Liver (tissue), 8 donors: ENCODE measurements at regions not wholly inside any gene's neighbourhood (a gene's known extent, or its start where the extent isn't known, plus 50 kb on each side); places are given as distances from the start of the nearest gene placed in this dataset.

ENCODE experiments used
- DNase-seq: peaks from one replicate; pipeline ENCODE4 v3.0.0-alpha.2; 2017; ENCODE audit warnings: low spot score
- H3K27ac ChIP-seq, 2 donors: one replicate each; pipeline ENCODE4 v1.7.0; 2013; ENCODE audit warnings: inconsistent platforms in 2 of 2, low read length in 2 of 2, control low read depth in 1 of 2, low read depth in 1 of 2, mild to moderate bottlenecking in 1 of 2
- H3K27me3 ChIP-seq, 4 donors: one replicate each; pipeline versions ENCODE4 v1.6.1 to v1.7.0; 2013; ENCODE audit warnings: low read length in 3 of 4, inconsistent platforms in 1 of 4, mild to moderate bottlenecking in 1 of 4, moderate library complexity in 1 of 4; ENCODE audit not compliant: control insufficient read depth in 4 of 4, insufficient read depth in 4 of 4
- H3K36me3 ChIP-seq, 4 donors: one replicate each; pipeline versions ENCODE4 v1.6.1 to v1.7.0; 2013; ENCODE audit warnings: low read length in 3 of 4, mild to moderate bottlenecking in 3 of 4, low read depth in 1 of 4, moderate library complexity in 1 of 4; ENCODE audit not compliant: control insufficient read depth in 4 of 4, insufficient read depth in 3 of 4
- H3K4me1 ChIP-seq, 4 donors: one replicate each; pipeline versions ENCODE4 v1.6.1 to v1.7.0; 2013; ENCODE audit warnings: low read length in 3 of 4, mild to moderate bottlenecking in 3 of 4, moderate library complexity in 1 of 4; ENCODE audit not compliant: control insufficient read depth in 4 of 4, insufficient read depth in 4 of 4
- H3K4me3 ChIP-seq, 3 donors: one replicate each; pipeline versions ENCODE4 v1.6.1 to v1.7.0; 2013; ENCODE audit warnings: low read length in 3 of 3, control low read depth in 1 of 3, low read depth in 1 of 3, mild to moderate bottlenecking in 1 of 3
- H3K9ac ChIP-seq, 2 donors: one replicate each; pipeline ENCODE4 v1.7.0; 2013; ENCODE audit warnings: low read length in 2 of 2, mild to moderate bottlenecking in 2 of 2, moderate library complexity in 2 of 2, control low read depth in 1 of 2, low read depth in 1 of 2
- H3K9me3 ChIP-seq, 4 donors: one replicate each; pipeline versions ENCODE4 v1.6.1 to v1.7.0; 2013; ENCODE audit warnings: low read length in 3 of 4; ENCODE audit not compliant: control insufficient read depth in 4 of 4
- CTCF ChIP-seq: fragments of 150-350 bp; IDR thresholded peaks from 2 replicates; pipeline ENCODE4 v1.5.1; 2017; ENCODE audit warnings: improper control_type of control experiment, low read depth, low read length; ENCODE audit not compliant: missing input control
- EGR1 ChIP-seq, 2 donors: IDR thresholded peaks; 2 replicates each; pipeline ENCODE4 v1.6.1; 2016 to 2018; ENCODE audit warnings: antibody characterized with exemption in 2 of 2, low read depth in 2 of 2
- FOXA1 ChIP-seq: IDR thresholded peaks from 2 replicates; pipeline ENCODE4 v1.6.1; 2016; ENCODE audit warnings: antibody characterized with exemption
- FOXA2 ChIP-seq: IDR thresholded peaks from 2 replicates; pipeline ENCODE4 v1.6.1; 2016; ENCODE audit warnings: antibody characterized with exemption
- GABPA ChIP-seq, 2 donors: IDR thresholded peaks in 1 of 2; conservative IDR thresholded peaks in 1 of 2; 2 replicates each; pipeline ENCODE4 v1.6.1; 2016; ENCODE audit warnings: antibody characterized with exemption in 2 of 2, mild to moderate bottlenecking in 1 of 2, moderate library complexity in 1 of 2
- HNF4A ChIP-seq, 2 donors: conservative IDR thresholded peaks; 2 replicates each; pipeline ENCODE4 v1.6.1; 2016; ENCODE audit warnings: antibody characterized with exemption in 2 of 2, mild to moderate bottlenecking in 2 of 2
- HNF4G ChIP-seq: IDR thresholded peaks from 2 replicates; pipeline ENCODE4 v1.6.1; 2016; ENCODE audit warnings: antibody characterized with exemption
- JUND ChIP-seq, 2 donors: IDR thresholded peaks; 2 replicates each; pipeline ENCODE4 v1.6.1; 2016; ENCODE audit warnings: antibody characterized with exemption in 2 of 2
- NR2F2 ChIP-seq: IDR thresholded peaks from 2 replicates; pipeline ENCODE4 v1.6.1; 2016; ENCODE audit warnings: antibody characterized with exemption
- RAD21 ChIP-seq, 2 donors: IDR thresholded peaks; 2 replicates each; pipeline ENCODE4 v1.6.1; 2016; ENCODE audit warnings: antibody characterized with exemption in 2 of 2, mild to moderate bottlenecking in 2 of 2
- RXRA ChIP-seq, 2 donors: IDR thresholded peaks; 2 replicates each; pipeline ENCODE4 v1.6.1; 2017 to 2018; ENCODE audit warnings: antibody characterized with exemption in 2 of 2, mild to moderate bottlenecking in 1 of 2
- SP1 ChIP-seq: IDR thresholded peaks from 2 replicates; pipeline ENCODE4 v1.6.1; 2018; ENCODE audit warnings: antibody characterized with exemption, mild to moderate bottlenecking
- TAF1 ChIP-seq: conservative IDR thresholded peaks from 2 replicates; pipeline ENCODE4 v1.6.1; 2016; ENCODE audit warnings: antibody characterized with exemption, mild to moderate bottlenecking
- YY1 ChIP-seq: IDR thresholded peaks from 2 replicates; pipeline ENCODE4 v1.6.1; 2016; ENCODE audit warnings: antibody characterized with exemption, mild to moderate bottlenecking
- WGBS: extraction: QIAGEN DNeasy Blood & Tissue Kit; methylation state at CpG from one replicate; pipeline ENCODE4 v1.1.7; 2013; 5-methylcytosine and 5-hydroxymethylcytosine counted together
- TF ChIP-seq, protein P1 (sequence below): IDR thresholded peaks from 2 replicates; pipeline ENCODE4 v1.6.1; 2016; ENCODE audit warnings: antibody characterized with exemption, mild to moderate bottlenecking
- TF ChIP-seq, protein P2 (sequence below): IDR thresholded peaks from 2 replicates; pipeline ENCODE4 v1.6.1; 2016; ENCODE audit warnings: antibody characterized with exemption
- TF ChIP-seq, protein P3 (sequence below): IDR thresholded peaks from 2 replicates; pipeline ENCODE4 v1.6.1; 2016; ENCODE audit warnings: antibody characterized with exemption
- donor health status: healthy.
- donor health status: healthy.
- donor health status: healthy.
- donor health status: healthy.
- donor health status: healthy.

GRCh38 chr13:50309882-50310594, 294.8 kb downstream of the KCNRG start:
- no peaks in the 10 kb centered on the region for H3K27me3 ChIP-seq
- no peaks in the 10 kb centered on the region for H3K9me3 ChIP-seq
- H3K9ac ChIP-seq = no peak overlapping the region
- H3K4me1 ChIP-seq = no peaks in the 10 kb centered on the region
- H3K27ac ChIP-seq = no peak overlapping the region
- no peaks in the 10 kb centered on the region for H3K36me3 ChIP-seq
- TF ChIP-seq EGR1 (IDR thresholded peaks at IDR 0.05; ENCODE audit: low read depth in 2 of 2) (no peak), HNF4A (conservative IDR thresholded peaks at IDR 0.05) (no peak), TAF1 (no peak), GABPA (IDR thresholded peaks at IDR 0.05 in 1 of 2, conservative IDR thresholded peaks at IDR 0.05 in 1 of 2) (no peak), SP1 (no peak), CTCF (no peak), HNF4G (no peak), RXRA (IDR thresholded peaks at IDR 0.05) (no peak), YY1 (no peak), RAD21 (IDR thresholded peaks at IDR 0.05) (no peak), NR2F2 (no peak), FOXA1 (no peak)
- TF ChIP-seq, protein P1, sequence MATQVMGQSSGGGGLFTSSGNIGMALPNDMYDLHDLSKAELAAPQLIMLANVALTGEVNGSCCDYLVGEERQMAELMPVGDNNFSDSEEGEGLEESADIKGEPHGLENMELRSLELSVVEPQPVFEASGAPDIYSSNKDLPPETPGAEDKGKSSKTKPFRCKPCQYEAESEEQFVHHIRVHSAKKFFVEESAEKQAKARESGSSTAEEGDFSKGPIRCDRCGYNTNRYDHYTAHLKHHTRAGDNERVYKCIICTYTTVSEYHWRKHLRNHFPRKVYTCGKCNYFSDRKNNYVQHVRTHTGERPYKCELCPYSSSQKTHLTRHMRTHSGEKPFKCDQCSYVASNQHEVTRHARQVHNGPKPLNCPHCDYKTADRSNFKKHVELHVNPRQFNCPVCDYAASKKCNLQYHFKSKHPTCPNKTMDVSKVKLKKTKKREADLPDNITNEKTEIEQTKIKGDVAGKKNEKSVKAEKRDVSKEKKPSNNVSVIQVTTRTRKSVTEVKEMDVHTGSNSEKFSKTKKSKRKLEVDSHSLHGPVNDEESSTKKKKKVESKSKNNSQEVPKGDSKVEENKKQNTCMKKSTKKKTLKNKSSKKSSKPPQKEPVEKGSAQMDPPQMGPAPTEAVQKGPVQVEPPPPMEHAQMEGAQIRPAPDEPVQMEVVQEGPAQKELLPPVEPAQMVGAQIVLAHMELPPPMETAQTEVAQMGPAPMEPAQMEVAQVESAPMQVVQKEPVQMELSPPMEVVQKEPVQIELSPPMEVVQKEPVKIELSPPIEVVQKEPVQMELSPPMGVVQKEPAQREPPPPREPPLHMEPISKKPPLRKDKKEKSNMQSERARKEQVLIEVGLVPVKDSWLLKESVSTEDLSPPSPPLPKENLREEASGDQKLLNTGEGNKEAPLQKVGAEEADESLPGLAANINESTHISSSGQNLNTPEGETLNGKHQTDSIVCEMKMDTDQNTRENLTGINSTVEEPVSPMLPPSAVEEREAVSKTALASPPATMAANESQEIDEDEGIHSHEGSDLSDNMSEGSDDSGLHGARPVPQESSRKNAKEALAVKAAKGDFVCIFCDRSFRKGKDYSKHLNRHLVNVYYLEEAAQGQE = no peak
- TF ChIP-seq, protein P2, sequence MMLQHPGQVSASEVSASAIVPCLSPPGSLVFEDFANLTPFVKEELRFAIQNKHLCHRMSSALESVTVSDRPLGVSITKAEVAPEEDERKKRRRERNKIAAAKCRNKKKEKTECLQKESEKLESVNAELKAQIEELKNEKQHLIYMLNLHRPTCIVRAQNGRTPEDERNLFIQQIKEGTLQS = no peak
- TF ChIP-seq, protein P3, sequence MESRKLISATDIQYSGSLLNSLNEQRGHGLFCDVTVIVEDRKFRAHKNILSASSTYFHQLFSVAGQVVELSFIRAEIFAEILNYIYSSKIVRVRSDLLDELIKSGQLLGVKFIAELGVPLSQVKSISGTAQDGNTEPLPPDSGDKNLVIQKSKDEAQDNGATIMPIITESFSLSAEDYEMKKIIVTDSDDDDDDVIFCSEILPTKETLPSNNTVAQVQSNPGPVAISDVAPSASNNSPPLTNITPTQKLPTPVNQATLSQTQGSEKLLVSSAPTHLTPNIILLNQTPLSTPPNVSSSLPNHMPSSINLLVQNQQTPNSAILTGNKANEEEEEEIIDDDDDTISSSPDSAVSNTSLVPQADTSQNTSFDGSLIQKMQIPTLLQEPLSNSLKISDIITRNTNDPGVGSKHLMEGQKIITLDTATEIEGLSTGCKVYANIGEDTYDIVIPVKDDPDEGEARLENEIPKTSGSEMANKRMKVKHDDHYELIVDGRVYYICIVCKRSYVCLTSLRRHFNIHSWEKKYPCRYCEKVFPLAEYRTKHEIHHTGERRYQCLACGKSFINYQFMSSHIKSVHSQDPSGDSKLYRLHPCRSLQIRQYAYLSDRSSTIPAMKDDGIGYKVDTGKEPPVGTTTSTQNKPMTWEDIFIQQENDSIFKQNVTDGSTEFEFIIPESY = no peak
- no peak overlapping the region for H3K4me3 ChIP-seq
- DNase-seq = no peak
- WGBS = 63% methylated on average over 7 of the region's 7 CpGs

DNA sequence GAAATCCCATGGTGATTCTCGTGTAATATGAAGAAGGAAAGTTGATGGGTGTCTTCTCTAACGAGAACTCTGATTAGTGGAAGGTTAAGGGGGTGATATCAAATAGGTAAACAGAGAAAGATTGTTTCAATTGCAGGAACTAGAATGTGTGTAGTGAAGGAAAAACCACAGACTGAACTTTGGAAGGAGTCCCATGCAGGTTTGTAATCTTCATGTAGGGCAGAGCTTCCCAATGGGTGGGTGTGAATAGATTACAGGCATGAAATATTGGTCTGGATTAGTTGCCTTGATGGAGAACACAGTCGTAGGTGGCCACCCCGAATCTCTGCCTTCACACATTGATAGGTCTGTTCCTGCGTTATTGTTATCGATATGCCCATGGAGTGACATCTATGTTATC, 295.5 kb downstream of the KCNRG start:
- DNase-seq = no peak
- H3K27ac ChIP-seq = no peak overlapping the region
- TF ChIP-seq, protein P1 = no peak
- no peak for TF ChIP-seq FOXA2
- no peak for TF ChIP-seq RXRA (IDR thresholded peaks at IDR 0.05)
- TF ChIP-seq RAD21 (IDR thresholded peaks at IDR 0.05) = no peak
- TF ChIP-seq JUND (IDR thresholded peaks at IDR 0.05) = no peak
- no peak overlapping the region for H3K9ac ChIP-seq
- no peaks in the 10 kb centered on the region for H3K9me3 ChIP-seq
- H3K4me1 ChIP-seq = no peaks in the 10 kb centered on the region
- no peak overlapping the region for H3K4me3 ChIP-seq
- H3K27me3 ChIP-seq = no peaks in the 10 kb centered on the region
- WGBS = 91% methylated on average over 6 of the region's 6 CpGs
- H3K36me3 ChIP-seq = no peaks in the 10 kb centered on the region
